PC-3 (cell line): ENCODE measurements at regions not wholly inside any gene's neighbourhood (a gene's known extent, or its start where the extent isn't known, plus 50 kb on each side); places are given as distances from the start of the nearest gene placed in this dataset.
"Not testable (repeated sequence)": the region's sequence is repeated elsewhere in the genome, so short reads cannot be mapped to it uniquely, and the experiment has no call there.

Source experiments
- ATAC-seq: fragments of 200-7000 bp; cut with Tn5 transposase; 2 replicates; pipeline ENCODE4 v1.9.1; 2020; ENCODE audit warnings: mild to moderate bottlenecking, moderate library complexity
- BruUV-seq: library from RNA; stranded (reverse); fragments of 400-500 nt; replicated peaks from 2 replicates; lab custom pipeline; 2021; lab: Mats Ljungman, UMichigan
- CTCF ChIA-PET: fragments of 300-600 bp; sonication (Branson Sonifier 250); formaldehyde crosslinking; loops from one replicate; lab custom pipeline; 2022; ENCODE audit warnings: antibody characterized with exemption; lab: Charles Lee
- POLR2A ChIA-PET: fragments of 300-600 bp; sonication (Branson Sonifier 250); formaldehyde crosslinking; loops from one replicate; lab custom pipeline; 2022; ENCODE audit warnings: antibody characterized with exemption; ENCODE audit not compliant: unreplicated experiment; lab: Charles Lee
- DNase-seq: peaks from one replicate; pipeline ENCODE4 v3.0.0-alpha.2; 2015
- H2AFZ ChIP-seq: fragments of 300-600 bp; sonication (generic); 2 replicates; pipeline ENCODE4 v1.6.0; 2016; ENCODE audit warnings: antibody characterized with exemption, low read length
- H3F3A ChIP-seq: fragments of 300-600 bp; sonication (generic); one replicate; pipeline ENCODE4 v1.6.0; 2017; ENCODE audit warnings: antibody characterized with exemption, low read length, control low read depth, mild to moderate bottlenecking; ENCODE audit not compliant: unreplicated experiment
- H3K27ac ChIP-seq: fragments of 300-600 bp; sonication (generic); 2 replicates; pipeline ENCODE4 v1.5.1; 2016; ENCODE audit warnings: mild to moderate bottlenecking, low read length
- H3K27me3 ChIP-seq: fragments of 300-600 bp; sonication (generic); 2 replicates; pipeline ENCODE4 v1.6.1; 2016; ENCODE audit warnings: low read length, mixed read lengths
- H3K36me3 ChIP-seq: fragments of 300-600 bp; sonication (generic); 2 replicates; pipeline ENCODE4 v1.6.1; 2016; ENCODE audit warnings: low read depth, mixed run types, low read length, mixed read lengths
- H3K4me1 ChIP-seq: fragments of 300-600 bp; sonication (generic); 2 replicates; pipeline ENCODE4 v1.5.1; 2016; ENCODE audit warnings: low read length; ENCODE audit not compliant: insufficient read depth
- H3K4me2 ChIP-seq: fragments of 300-600 bp; sonication (generic); 2 replicates; pipeline ENCODE4 v1.6.0; 2016; ENCODE audit warnings: low read length
- H3K4me3 ChIP-seq: fragments of 300-600 bp; sonication (generic); 2 replicates; pipeline ENCODE4 v1.5.1; 2016; ENCODE audit warnings: mild to moderate bottlenecking, low read length, mixed read lengths
- H3K79me2 ChIP-seq: fragments of 300-600 bp; sonication (generic); 2 replicates; pipeline ENCODE4 v1.6.1; 2017; ENCODE audit warnings: low read length, mixed read lengths
- H3K9ac ChIP-seq: fragments of 300-600 bp; sonication (generic); 2 replicates; pipeline ENCODE4 v1.6.0; 2016; ENCODE audit warnings: mild to moderate bottlenecking, low read length
- H3K9me2 ChIP-seq: fragments of 300-600 bp; sonication (generic); replicated peaks from 2 replicates; pipeline ENCODE4 v1.6.1; 2016; ENCODE audit warnings: mixed run types, low read length, mixed read lengths
- H3K9me3 ChIP-seq: fragments of 300-600 bp; sonication (generic); 2 replicates; pipeline ENCODE4 v1.6.1; 2016; ENCODE audit warnings: low read length, mixed read lengths
- H4K20me1 ChIP-seq: fragments of 300-600 bp; sonication (generic); 2 replicates; pipeline ENCODE4 v1.6.1; 2016; ENCODE audit warnings: low read length, mixed read lengths
- CTCF ChIP-seq: fragments of 300-600 bp; sonication (generic); conservative IDR thresholded peaks from 2 replicates; pipeline ENCODE4 v1.5.1; 2017; ENCODE audit warnings: antibody characterized with exemption, low read depth, mild to moderate bottlenecking, low read length
- EZH2 ChIP-seq: fragments of 300-600 bp; sonication (generic); IDR thresholded peaks from one replicate; pipeline ENCODE4 v1.6.1; 2017; ENCODE audit warnings: antibody characterized with exemption, mild to moderate bottlenecking, low read length; ENCODE audit not compliant: unreplicated experiment
- EZH2phosphoT487 ChIP-seq: fragments of 300-600 bp; sonication (generic); IDR thresholded peaks from 2 replicates; pipeline ENCODE4 v1.6.1; 2018; ENCODE audit warnings: mild to moderate bottlenecking, antibody characterized with exemption, low read length, borderline replicate concordance
- intact Hi-C: fragments of 100-400 bp; cut with micrococcal nuclease; formaldehyde crosslinking; loops from 2 replicates; pipeline ENCODE4 v1.9.0; 2023

- CTCF ChIA-PET: no interaction called here
- no peaks in the 10 kb centered on the region for H3K27me3 ChIP-seq
- no peak for DNase-seq
- no peaks in the 10 kb centered on the region for H3K36me3 ChIP-seq
- H3K27ac ChIP-seq: no peak overlapping the region
- no peak overlapping the region for H3K4me2 ChIP-seq
- no peak for ATAC-seq
- H3K79me2 ChIP-seq: no peaks in the 10 kb centered on the region
- no TSS peak for BruUV-seq
- no peak overlapping the region for H2AFZ ChIP-seq
- H4K20me1 ChIP-seq: no peaks in the 10 kb centered on the region
- no peak overlapping the region for H3K4me3 ChIP-seq
- H3K9me3 ChIP-seq: peaks cover 8% of the 10 kb centered on the region; the same call in 1 of the 2 replicates
- H3F3A ChIP-seq: no peaks in the 10 kb centered on the region
- no peak overlapping the region for H3K9ac ChIP-seq
- H3K9me2 ChIP-seq: no peaks in the 10 kb centered on the region
- H3K4me1 ChIP-seq: no peaks in the 10 kb centered on the region
- intact Hi-C loops: no loop called here
- TF ChIP-seq CTCF: no peak
- no peak for TF ChIP-seq EZH2phosphoT487
- no peak for TF ChIP-seq EZH2
- POLR2A ChIA-PET: no interaction called here
These were observed 127.5 kb upstream of the CHODL start for GRCh38 chr21:18117176-18117575.

DNA sequence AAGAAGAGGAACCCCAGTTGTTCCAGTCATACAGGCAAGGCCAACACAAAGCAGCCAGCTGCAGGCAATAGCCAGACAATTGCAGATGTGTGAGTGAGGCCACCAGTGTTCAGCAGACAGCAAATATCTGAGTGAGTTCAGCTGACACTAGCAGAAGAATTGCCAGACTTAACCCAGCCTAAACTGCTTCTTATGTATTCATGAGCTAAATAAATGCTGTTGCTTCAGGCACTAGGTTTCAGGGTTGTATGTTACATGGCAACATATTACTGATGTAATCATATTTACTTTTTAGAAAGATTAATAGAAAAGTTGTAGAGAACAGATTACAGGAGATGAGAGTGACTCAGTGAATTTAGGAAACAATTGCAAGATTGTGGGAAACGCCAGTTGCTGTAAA is 129.8 kb upstream of the CHODL start:
- CTCF ChIA-PET: no interaction called here
- Histone ChIP-seq H3K36me3 (no peaks in the 10 kb centered on the region), H4K20me1 (no peaks in the 10 kb centered on the region), H3K27ac (no peak overlapping the region), H3K27me3 (no peaks in the 10 kb centered on the region), H2AFZ (no peak overlapping the region), H3K9me2 (no peaks in the 10 kb centered on the region), H3K9me3 (peaks cover 11% of the 10 kb centered on the region), H3K9ac (no peak overlapping the region), H3F3A (no peaks in the 10 kb centered on the region), H3K79me2 (no peaks in the 10 kb centered on the region), H3K4me1 (no peaks in the 10 kb centered on the region), H3K4me3 (no peak overlapping the region), H3K4me2 (no peak overlapping the region)
- intact Hi-C loops: no loop called here
- no peak for TF ChIP-seq EZH2
- no peak for TF ChIP-seq CTCF
- no peak for TF ChIP-seq EZH2phosphoT487
- ATAC-seq (no peak), DNase-seq (no peak)
- POLR2A ChIA-PET: no interaction called here
- BruUV-seq: no TSS peak

GRCh38 chr21:18104802-18105201 is 139.8 kb upstream of the CHODL start:
- BruUV-seq: no TSS peak
- no peaks in the 10 kb centered on the region for H3K9me2 ChIP-seq

GRCh38 chr21:18096413-18096812 is 148.2 kb upstream of the CHODL start:
- DNase-seq, H3F3A ChIP-seq, H4K20me1 ChIP-seq, H3K9ac ChIP-seq, POLR2A ChIA-PET, H3K9me2 ChIP-seq, ATAC-seq, BruUV-seq, H3K27me3 ChIP-seq, H3K4me1 ChIP-seq, CTCF ChIA-PET, H3K36me3 ChIP-seq, H2AFZ ChIP-seq, intact Hi-C loops, H3K4me3 ChIP-seq, H3K4me2 ChIP-seq, H3K27ac ChIP-seq, H3K79me2 ChIP-seq: not testable (repeated sequence)
- peaks cover 16% of the 10 kb centered on the region for H3K9me3 ChIP-seq

More at GRCh38 chr21:18104802-18105201, 139.8 kb upstream of the CHODL start:
- Histone ChIP-seq H3K4me3 (no peak overlapping the region), H3K4me2 (no peak overlapping the region), H3K4me1 (no peaks in the 10 kb centered on the region), H3K79me2 (no peaks in the 10 kb centered on the region), H3K9ac (no peak overlapping the region), H3K27ac (no peak overlapping the region), H4K20me1 (no peaks in the 10 kb centered on the region), H2AFZ (no peak overlapping the region), H3K36me3 (no peaks in the 10 kb centered on the region), H3F3A (no peaks in the 10 kb centered on the region), H3K27me3 (no peaks in the 10 kb centered on the region), H3K9me3 (0 out of 2 replicates have a peak, but pooled peaks cover 4% of the 10 kb centered on the region)
- no peak for DNase-seq
- no peak for ATAC-seq
- CTCF ChIA-PET: no interaction called here
- intact Hi-C loops: no loop called here
- TF ChIP-seq CTCF (no peak), EZH2phosphoT487 (no peak), EZH2 (no peak)
- POLR2A ChIA-PET: no interaction called here
